SK-N-SH (cell line): ENCODE measurements at regions not wholly inside any gene's neighbourhood (a gene's known extent, or its start where the extent isn't known, plus 50 kb on each side); places are given as distances from the start of the nearest gene placed in this dataset.

Experiments
- CTCF ChIP-seq: fragments of 200-600 bp; sonication (generic); IDR thresholded peaks from 2 replicates; pipeline ENCODE4 v1.6.1; 2017; ENCODE audit warnings: antibody characterized with exemption, mild to moderate bottlenecking, moderate library complexity
- EZH2phosphoT487 ChIP-seq: fragments of 200-600 bp; sonication (generic); IDR thresholded peaks from 2 replicates; pipeline ENCODE4 v1.6.1; 2017; ENCODE audit warnings: low read depth, mixed run types, mild to moderate bottlenecking, antibody characterized with exemption, moderate library complexity, borderline replicate concordance
- FOXJ3 ChIP-seq: sonication (generic); formaldehyde crosslinking; IDR thresholded peaks from 2 replicates; pipeline ENCODE4 v1.5.1; 2020; ENCODE audit warnings: mild to moderate bottlenecking, missing genetic modification reagents
- JUND ChIP-seq: IDR thresholded peaks from 2 replicates; pipeline ENCODE4 v1.4.0; 2012
- MAX ChIP-seq: IDR thresholded peaks from 2 replicates; pipeline ENCODE4 v1.4.0; 2012; ENCODE audit warnings: low read depth
- NFIC ChIP-seq: IDR thresholded peaks from 2 replicates; pipeline ENCODE4 v1.4.0; 2012; ENCODE audit warnings: borderline replicate concordance
- NRF1 ChIP-seq: IDR thresholded peaks from 2 replicates; pipeline ENCODE4 v1.6.1; 2012; ENCODE audit warnings: low read depth, mild to moderate bottlenecking, low read length
- PBX3 ChIP-seq: IDR thresholded peaks from 2 replicates; pipeline ENCODE4; 2012
- POLR2AphosphoS5 ChIP-seq: IDR thresholded peaks from 2 replicates; pipeline ENCODE4 v1.6.1; 2012; ENCODE audit warnings: low read depth, low read length
- RCOR1 ChIP-seq: fragments of 150-350 bp; IDR thresholded peaks from 2 replicates; pipeline ENCODE4 v1.6.1; 2017; ENCODE audit warnings: antibody characterized with exemption, low read length
- RFX5 ChIP-seq: IDR thresholded peaks from 2 replicates; pipeline ENCODE4 v1.6.1; 2012; ENCODE audit warnings: mild to moderate bottlenecking, improper control_type of control experiment, low read length
- SIN3A ChIP-seq: IDR thresholded peaks from 2 replicates; pipeline ENCODE4 v1.6.1; 2012; ENCODE audit warnings: low read depth, mild to moderate bottlenecking, low read length, moderate library complexity, borderline replicate concordance
- USF1 ChIP-seq: IDR thresholded peaks from 2 replicates; pipeline ENCODE4 v1.4.0; 2012; ENCODE audit warnings: low read depth, borderline replicate concordance
- YY1 ChIP-seq: IDR thresholded peaks from 2 replicates; pipeline ENCODE4 v1.4.0; 2012; ENCODE audit warnings: low read depth, mild to moderate bottlenecking

GRCh38 chr12:20097626-20098025 is 270.7 kb upstream of the PDE3A start:
- TF ChIP-seq JUND (no peak), EZH2phosphoT487 (no peak), CTCF (no peak), RCOR1 (no peak), USF1 (no peak), POLR2AphosphoS5 (no peak), NRF1 (no peak), MAX (no peak), NFIC (no peak), RFX5 (no peak), FOXJ3 (CRISPR knock-in tag) (no peak), PBX3 (0 out of 2 replicates have a peak, but pooled peaks have one; percentile 7), SIN3A (no peak), YY1 (no peak)
